Erythroblast (primary cell): ENCODE measurements at regions not wholly inside any gene's neighbourhood (a gene's known extent, or its start where the extent isn't known, plus 50 kb on each side); places are given as distances from the start of the nearest gene placed in this dataset.

Source experiments
- GATA1 ChIP-seq: IDR thresholded peaks from 2 replicates; pipeline ENCODE4 v1.6.1; 2011; ENCODE audit warnings: low read depth, mild to moderate bottlenecking, control low read depth, low read length, moderate library complexity
- POLR2A ChIP-seq: IDR thresholded peaks from 2 replicates; pipeline ENCODE4 v1.6.1; 2011; ENCODE audit warnings: mild to moderate bottlenecking, low read length

DNA sequence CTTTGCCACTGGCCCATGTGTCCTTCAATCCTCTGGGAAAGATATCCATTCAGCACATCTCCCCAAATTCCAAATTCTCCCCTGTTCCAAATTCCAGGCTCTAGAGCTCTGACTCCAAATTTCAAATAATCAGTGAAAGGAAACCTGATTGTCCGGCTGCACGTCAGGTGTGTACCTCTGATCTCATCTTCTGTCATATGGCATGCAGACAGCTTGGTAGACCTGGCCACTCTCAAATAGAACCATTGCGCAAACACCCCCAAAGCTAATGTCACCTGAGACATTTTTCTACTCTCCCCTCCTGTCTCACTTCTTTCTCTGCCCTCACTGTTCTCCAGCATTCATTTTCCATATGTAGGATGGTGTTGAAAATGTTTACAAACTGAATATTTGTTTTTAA is 337.0 kb upstream of the DYNLRB2 start:
- no peak for TF ChIP-seq POLR2A
- TF ChIP-seq GATA1 = no peak
